Breast epithelium (tissue), 3 donors: ENCODE measurements at regions not wholly inside any gene's neighbourhood (a gene's known extent, or its start where the extent isn't known, plus 50 kb on each side); places are given as distances from the start of the nearest gene placed in this dataset.

Source experiments
- POLR2A ChIP-seq: fragments of 450-650 bp; IDR thresholded peaks from one replicate; pipeline ENCODE4 v1.6.1; 2016; ENCODE audit warnings: antibody characterized with exemption, mild to moderate bottlenecking, moderate library complexity
- TF ChIP-seq, protein P1 (sequence below), 3 donors: fragments of 450-650 bp; IDR thresholded peaks; one replicate each; pipeline ENCODE4 v1.5.1; 2016 to 2017; ENCODE audit warnings: antibody characterized with exemption in 3 of 3, mild to moderate bottlenecking in 3 of 3, moderate library complexity in 3 of 3

DNA sequence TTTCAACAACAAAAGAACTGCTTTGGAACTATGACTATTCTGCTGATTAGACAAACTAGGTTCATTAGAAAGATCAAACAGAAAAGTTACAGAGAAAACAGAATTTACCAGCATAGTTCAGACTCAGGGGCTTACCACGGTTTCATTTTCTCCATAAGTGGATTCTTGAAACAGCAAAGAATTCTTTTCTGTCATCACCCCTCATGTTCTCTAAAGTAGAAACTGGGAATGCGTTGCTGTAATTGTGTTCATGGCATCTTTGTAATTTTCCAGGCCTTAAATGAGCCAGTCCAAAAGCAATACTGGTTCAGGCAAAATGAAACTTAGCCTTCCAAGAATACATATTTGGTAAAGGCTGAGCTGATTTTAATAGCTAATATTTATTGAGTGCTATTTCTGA is 287.8 kb downstream of the CHL1 start:
- no peak for TF ChIP-seq POLR2A
- TF ChIP-seq, protein P1, sequence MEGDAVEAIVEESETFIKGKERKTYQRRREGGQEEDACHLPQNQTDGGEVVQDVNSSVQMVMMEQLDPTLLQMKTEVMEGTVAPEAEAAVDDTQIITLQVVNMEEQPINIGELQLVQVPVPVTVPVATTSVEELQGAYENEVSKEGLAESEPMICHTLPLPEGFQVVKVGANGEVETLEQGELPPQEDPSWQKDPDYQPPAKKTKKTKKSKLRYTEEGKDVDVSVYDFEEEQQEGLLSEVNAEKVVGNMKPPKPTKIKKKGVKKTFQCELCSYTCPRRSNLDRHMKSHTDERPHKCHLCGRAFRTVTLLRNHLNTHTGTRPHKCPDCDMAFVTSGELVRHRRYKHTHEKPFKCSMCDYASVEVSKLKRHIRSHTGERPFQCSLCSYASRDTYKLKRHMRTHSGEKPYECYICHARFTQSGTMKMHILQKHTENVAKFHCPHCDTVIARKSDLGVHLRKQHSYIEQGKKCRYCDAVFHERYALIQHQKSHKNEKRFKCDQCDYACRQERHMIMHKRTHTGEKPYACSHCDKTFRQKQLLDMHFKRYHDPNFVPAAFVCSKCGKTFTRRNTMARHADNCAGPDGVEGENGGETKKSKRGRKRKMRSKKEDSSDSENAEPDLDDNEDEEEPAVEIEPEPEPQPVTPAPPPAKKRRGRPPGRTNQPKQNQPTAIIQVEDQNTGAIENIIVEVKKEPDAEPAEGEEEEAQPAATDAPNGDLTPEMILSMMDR (IDR thresholded peaks at IDR 0.05): no peak
